NB4 (cell line): ENCODE measurements at regions not wholly inside any gene's neighbourhood (a gene's known extent, or its start where the extent isn't known, plus 50 kb on each side); places are given as distances from the start of the nearest gene placed in this dataset.

Source experiments
- MAX ChIP-seq: IDR thresholded peaks from 2 replicates; pipeline ENCODE4 v1.6.1; 2011; ENCODE audit warnings: low read depth, low read length
- MYC ChIP-seq: IDR thresholded peaks from 2 replicates; pipeline ENCODE4 v1.6.1; 2011; ENCODE audit warnings: low read depth, low read length
- POLR2A ChIP-seq: IDR thresholded peaks from 2 replicates; pipeline ENCODE4 v1.6.1; 2011; ENCODE audit warnings: mild to moderate bottlenecking; ENCODE audit not compliant: insufficient read length; ENCODE audit errors: extremely low read depth
- TF ChIP-seq, protein P1 (sequence below): IDR thresholded peaks from one replicate; pipeline ENCODE4 v1.5.1; 2012; ENCODE audit warnings: low read depth, low read length

DNA sequence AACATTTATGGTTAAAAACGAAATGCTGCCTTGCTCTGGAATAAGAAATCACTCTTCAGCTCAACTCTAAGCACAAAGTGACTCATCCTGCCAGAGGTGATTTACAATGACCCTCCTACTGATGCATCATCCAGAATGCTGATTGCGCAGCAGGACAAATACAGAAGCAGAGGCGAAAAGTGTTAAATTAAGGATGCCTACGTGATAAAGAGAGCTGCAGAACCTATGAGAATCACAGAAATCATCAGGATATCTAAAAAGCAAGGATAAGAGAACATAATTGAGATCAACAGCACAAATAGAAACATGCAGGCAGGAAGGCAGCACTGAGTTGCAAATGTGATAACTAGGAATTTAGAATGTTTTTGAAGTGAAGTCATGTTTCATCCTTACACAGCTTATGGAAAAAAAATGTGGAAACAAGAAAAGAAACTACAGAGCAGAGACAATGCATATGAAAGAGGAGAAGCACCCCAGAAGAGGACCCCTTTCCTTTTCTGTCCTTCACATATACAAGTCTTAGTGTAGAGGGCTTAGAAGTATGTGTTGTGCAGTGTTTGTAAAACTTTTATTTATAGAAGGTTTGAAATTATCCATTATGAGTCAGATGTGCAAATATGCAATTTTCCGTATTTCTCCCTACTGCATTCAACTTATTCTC, 188.4 kb downstream of the SLC7A11 start:
- TF ChIP-seq, protein P1, sequence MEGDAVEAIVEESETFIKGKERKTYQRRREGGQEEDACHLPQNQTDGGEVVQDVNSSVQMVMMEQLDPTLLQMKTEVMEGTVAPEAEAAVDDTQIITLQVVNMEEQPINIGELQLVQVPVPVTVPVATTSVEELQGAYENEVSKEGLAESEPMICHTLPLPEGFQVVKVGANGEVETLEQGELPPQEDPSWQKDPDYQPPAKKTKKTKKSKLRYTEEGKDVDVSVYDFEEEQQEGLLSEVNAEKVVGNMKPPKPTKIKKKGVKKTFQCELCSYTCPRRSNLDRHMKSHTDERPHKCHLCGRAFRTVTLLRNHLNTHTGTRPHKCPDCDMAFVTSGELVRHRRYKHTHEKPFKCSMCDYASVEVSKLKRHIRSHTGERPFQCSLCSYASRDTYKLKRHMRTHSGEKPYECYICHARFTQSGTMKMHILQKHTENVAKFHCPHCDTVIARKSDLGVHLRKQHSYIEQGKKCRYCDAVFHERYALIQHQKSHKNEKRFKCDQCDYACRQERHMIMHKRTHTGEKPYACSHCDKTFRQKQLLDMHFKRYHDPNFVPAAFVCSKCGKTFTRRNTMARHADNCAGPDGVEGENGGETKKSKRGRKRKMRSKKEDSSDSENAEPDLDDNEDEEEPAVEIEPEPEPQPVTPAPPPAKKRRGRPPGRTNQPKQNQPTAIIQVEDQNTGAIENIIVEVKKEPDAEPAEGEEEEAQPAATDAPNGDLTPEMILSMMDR: no peak
- no peak for TF ChIP-seq MAX
- TF ChIP-seq POLR2A: no peak
- TF ChIP-seq MYC: no peak
